ENCODE measurements at regions not wholly inside any gene's neighbourhood (a gene's known extent, or its start where the extent isn't known, plus 50 kb on each side); places are given as distances from the start of the nearest gene placed in this dataset.

DNA sequence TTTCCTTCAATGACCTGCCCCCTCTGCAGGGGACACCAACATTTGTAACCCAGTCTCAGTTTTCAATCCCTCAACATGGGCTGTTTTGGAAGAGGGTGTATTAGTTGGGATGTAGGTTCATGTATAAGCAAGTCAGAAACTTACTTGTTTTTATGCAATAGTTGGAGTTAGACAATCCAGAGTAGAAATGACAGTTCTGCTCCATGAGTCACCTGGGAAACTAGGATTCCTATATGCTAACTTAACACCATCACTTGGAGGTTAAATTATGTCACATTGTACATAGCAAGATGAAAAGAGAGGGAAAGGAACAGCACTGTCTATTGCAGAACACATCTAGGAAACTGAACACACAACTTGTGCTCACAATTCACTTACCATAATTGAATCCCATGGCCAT is 436.4 kb downstream of the RFC3 start:
- TF ChIP-seq POLR2A (IDR thresholded peaks at IDR 0.05; ENCODE audit: low read length) (no peak), GATA1 (IDR thresholded peaks at IDR 0.05; ENCODE audit: low read depth, low read length) (no peak)

Measured in erythroblast (primary cell).